ENCODE measurements at regions not wholly inside any gene's neighbourhood (a gene's known extent, or its start where the extent isn't known, plus 50 kb on each side); places are given as distances from the start of the nearest gene placed in this dataset.

- Histone ChIP-seq H3K4me3 (replicated peaks in 1 of 3; ENCODE audit: insufficient read depth in 1 of 3, low read depth in 1 of 3, low read length in 3 of 3) (no peak overlapping the region), H3K9me1 (replicated peaks; ENCODE audit: control insufficient read depth, extremely low read depth, insufficient read depth, low read length) (no peaks in the 10 kb centered on the region), H3K27me3 (ENCODE audit: control insufficient read depth in 2 of 2, insufficient read depth in 2 of 2, low read length in 2 of 2) (peaks cover 0 to 4% of the 10 kb centered on the region in 2 experiments), H3K27ac (ENCODE audit: insufficient read depth, low read depth, low read length) (no peak overlapping the region), H3K4me2 (ENCODE audit: insufficient read depth, low read length) (no peak overlapping the region), H4K20me1 (replicated peaks; ENCODE audit: control insufficient read depth, extremely low read depth, insufficient read depth, low read length) (no peaks in the 10 kb centered on the region), H3K4me1 (ENCODE audit: control insufficient read depth, extremely low read depth, insufficient read depth, low read length) (no peaks in the 10 kb centered on the region), H3K79me2 (ENCODE audit: control insufficient read depth, insufficient read depth, low read length) (no peaks in the 10 kb centered on the region), H3K9ac (replicated peaks; ENCODE audit: extremely low read depth, insufficient read depth, low read length) (no peak overlapping the region), H3K36me3 (ENCODE audit: control insufficient read depth in 2 of 2, extremely low read depth in 1 of 2, insufficient read depth in 2 of 2, low read length in 2 of 2) (no peaks in the 10 kb centered on the region), H2AFZ (ENCODE audit: low read depth, low read length) (no peak overlapping the region), H3K9me3 (replicated peaks; ENCODE audit: control insufficient read depth, insufficient read depth, low read length) (no peaks in the 10 kb centered on the region)
- TF ChIP-seq EZH2 (IDR thresholded peaks at IDR 0.05; ENCODE audit: borderline replicate concordance, low read depth, low read length, severe bottlenecking) (no peak), JUN (IDR thresholded peaks at IDR 0.05; ENCODE audit: borderline replicate concordance, insufficient read depth, insufficient read length, low read depth) (no peak), POLR2A (IDR thresholded peaks at IDR 0.05; ENCODE audit: low read depth, low read length) (no peak), MYC (IDR thresholded peaks at IDR 0.05; ENCODE audit: low read depth, low read length) (no peak), GATA2 (IDR thresholded peaks at IDR 0.05; ENCODE audit: insufficient read depth, insufficient read length, low read depth, low read length) (no peak)
- no peak for DNase-seq (ENCODE audit: low read depth, low spot score)
- POLR2A ChIA-PET: no interaction called here
- FAIRE-seq: no peak
- CTCF ChIA-PET: interaction anchor here (1.0 kb wide), 1 partner anchor 48 kb away, joined by 3 read pairs; no protein-coding TSS in a partner anchor
- BruUV-seq (replicated peaks): no TSS peak
- dilution Hi-C loops (cut with MboI; ENCODE audit: extremely low pct_ligation_motif_present, low sequenced_read_pairs): no loop called here
- intact Hi-C loops (cut with micrococcal nuclease): no loop called here
Measured at GRCh38 chr11:120060512-120060911, 77.4 kb downstream of the TRIM29 start.

DNA sequence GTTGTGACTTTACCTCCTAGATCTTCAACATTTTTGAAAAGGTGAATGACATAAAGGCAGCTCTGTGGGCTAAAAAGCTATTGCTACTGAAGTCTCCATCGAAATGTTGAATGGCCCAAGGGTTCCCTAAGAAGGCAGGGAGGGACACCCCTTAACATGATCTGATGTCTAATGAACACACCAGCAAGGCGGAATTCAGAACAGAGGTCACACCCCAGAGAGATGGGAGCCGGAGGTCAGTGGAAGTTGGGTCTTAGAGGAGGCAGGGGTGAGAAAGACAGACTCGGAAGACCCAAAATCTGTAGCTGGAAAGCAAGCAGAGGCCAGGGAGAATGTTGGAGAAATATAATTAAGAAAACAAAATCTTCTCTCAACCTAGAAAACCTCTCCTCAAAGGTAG is 79.0 kb downstream of the TRIM29 start:
- H3K79me2 ChIP-seq (ENCODE audit: control insufficient read depth, insufficient read depth, low read length): no peaks in the 10 kb centered on the region
- intact Hi-C loops (cut with micrococcal nuclease): no loop called here
- dilution Hi-C loops (cut with MboI; ENCODE audit: extremely low pct_ligation_motif_present, low sequenced_read_pairs): no loop called here
- no peak overlapping the region for H3K4me2 ChIP-seq (ENCODE audit: insufficient read depth, low read length)
- no peaks in the 10 kb centered on the region for H3K9me3 ChIP-seq (replicated peaks; ENCODE audit: control insufficient read depth, insufficient read depth, low read length)
- H3K4me3 ChIP-seq (replicated peaks in 1 of 3; ENCODE audit: insufficient read depth in 1 of 3, low read depth in 1 of 3, low read length in 3 of 3): no peak overlapping the region
- TF ChIP-seq MYC (IDR thresholded peaks at IDR 0.05; ENCODE audit: low read depth, low read length) (no peak), POLR2AphosphoS5 (IDR thresholded peaks at IDR 0.05; ENCODE audit: insufficient read depth, low read depth, low read length) (no peak), POLR2A (IDR thresholded peaks at IDR 0.05; ENCODE audit: low read depth, low read length) (no peak), GATA2 (IDR thresholded peaks at IDR 0.05; ENCODE audit: insufficient read depth, insufficient read length, low read depth, low read length) (no peak), MAX (IDR thresholded peaks at IDR 0.05; ENCODE audit: insufficient read depth, insufficient read length) (no peak), FOS (IDR thresholded peaks at IDR 0.05; ENCODE audit: borderline replicate concordance, insufficient read depth, low read length) (no peak), JUN (IDR thresholded peaks at IDR 0.05; ENCODE audit: borderline replicate concordance, insufficient read depth, insufficient read length, low read depth) (no peak)
- TF ChIP-seq, protein P1, sequence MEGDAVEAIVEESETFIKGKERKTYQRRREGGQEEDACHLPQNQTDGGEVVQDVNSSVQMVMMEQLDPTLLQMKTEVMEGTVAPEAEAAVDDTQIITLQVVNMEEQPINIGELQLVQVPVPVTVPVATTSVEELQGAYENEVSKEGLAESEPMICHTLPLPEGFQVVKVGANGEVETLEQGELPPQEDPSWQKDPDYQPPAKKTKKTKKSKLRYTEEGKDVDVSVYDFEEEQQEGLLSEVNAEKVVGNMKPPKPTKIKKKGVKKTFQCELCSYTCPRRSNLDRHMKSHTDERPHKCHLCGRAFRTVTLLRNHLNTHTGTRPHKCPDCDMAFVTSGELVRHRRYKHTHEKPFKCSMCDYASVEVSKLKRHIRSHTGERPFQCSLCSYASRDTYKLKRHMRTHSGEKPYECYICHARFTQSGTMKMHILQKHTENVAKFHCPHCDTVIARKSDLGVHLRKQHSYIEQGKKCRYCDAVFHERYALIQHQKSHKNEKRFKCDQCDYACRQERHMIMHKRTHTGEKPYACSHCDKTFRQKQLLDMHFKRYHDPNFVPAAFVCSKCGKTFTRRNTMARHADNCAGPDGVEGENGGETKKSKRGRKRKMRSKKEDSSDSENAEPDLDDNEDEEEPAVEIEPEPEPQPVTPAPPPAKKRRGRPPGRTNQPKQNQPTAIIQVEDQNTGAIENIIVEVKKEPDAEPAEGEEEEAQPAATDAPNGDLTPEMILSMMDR (IDR thresholded peaks at IDR 0.05; ENCODE audit: extremely low read depth in 1 of 2, insufficient read depth in 1 of 2, low read depth in 1 of 2, low read length in 2 of 2): no peak
- no TSS peak for BruUV-seq (replicated peaks)
- H2AFZ ChIP-seq (ENCODE audit: low read depth, low read length): no peak overlapping the region
- H3K27ac ChIP-seq (ENCODE audit: insufficient read depth, low read depth, low read length): no peak overlapping the region
- H3K9ac ChIP-seq (replicated peaks; ENCODE audit: extremely low read depth, insufficient read depth, low read length): no peak overlapping the region
- no peak for FAIRE-seq
- no peak for DNase-seq (ENCODE audit: low read depth, low spot score)
- ChIA-PET CTCF (no interaction called here), POLR2A (no interaction called here)
- H3K36me3 ChIP-seq (ENCODE audit: control insufficient read depth in 2 of 2, extremely low read depth in 1 of 2, insufficient read depth in 2 of 2, low read length in 2 of 2): no peaks in the 10 kb centered on the region
- H3K27me3 ChIP-seq (ENCODE audit: control insufficient read depth in 2 of 2, insufficient read depth in 2 of 2, low read length in 2 of 2): peaks cover 0 to 4% of the 10 kb centered on the region in 2 experiments
- H3K4me1 ChIP-seq (ENCODE audit: control insufficient read depth, extremely low read depth, insufficient read depth, low read length): no peaks in the 10 kb centered on the region
- H4K20me1 ChIP-seq (replicated peaks; ENCODE audit: control insufficient read depth, extremely low read depth, insufficient read depth, low read length): no peaks in the 10 kb centered on the region
- no peaks in the 10 kb centered on the region for H3K9me1 ChIP-seq (replicated peaks; ENCODE audit: control insufficient read depth, extremely low read depth, insufficient read depth, low read length)

All from endothelial cell of umbilical vein (primary cell).